Mesothelial cell of epicardium (in vitro differentiated cells): ENCODE measurements at regions not wholly inside any gene's neighbourhood (a gene's known extent, or its start where the extent isn't known, plus 50 kb on each side); places are given as distances from the start of the nearest gene placed in this dataset.
"Not testable (repeated sequence)": the region's sequence is repeated elsewhere in the genome, so short reads cannot be mapped to it uniquely, and the experiment has no call there.

ENCODE experiments used
- DNase-seq, 2 experiments: peaks; one replicate each; pipeline ENCODE4 v3.0.0; 2021; ENCODE audit warnings: low spot score in 2 of 2; ENCODE audit not compliant: unreplicated experiment in 2 of 2
- H3K27ac Mint-ChIP-seq: 2 replicates; pipeline ENCODE4 v1.8.0; 2021; ENCODE audit warnings: mixed read lengths
- H3K27me3 Mint-ChIP-seq: 2 replicates; pipeline ENCODE4 v1.8.0; 2021; ENCODE audit warnings: low read depth, mixed read lengths
- H3K36me3 Mint-ChIP-seq: 2 replicates; pipeline ENCODE4 v1.8.0; 2021; ENCODE audit warnings: mixed read lengths
- H3K4me1 Mint-ChIP-seq: 2 replicates; pipeline ENCODE4 v1.8.0; 2021; ENCODE audit warnings: mixed read lengths
- H3K4me3 Mint-ChIP-seq: 2 replicates; pipeline ENCODE4 v1.8.0; 2021; ENCODE audit warnings: mild to moderate bottlenecking, moderate library complexity, mixed read lengths
- H3K9me3 Mint-ChIP-seq: 2 replicates; pipeline ENCODE4 v1.8.0; 2021; ENCODE audit warnings: mixed read lengths
- TF ChIP-seq, protein P1 (sequence below): fragments of 200-600 bp; sonication (generic); IDR thresholded peaks from one replicate; pipeline ENCODE4 v1.5.0; 2021; ENCODE audit warnings: antibody characterized with exemption; ENCODE audit not compliant: unreplicated experiment

DNA sequence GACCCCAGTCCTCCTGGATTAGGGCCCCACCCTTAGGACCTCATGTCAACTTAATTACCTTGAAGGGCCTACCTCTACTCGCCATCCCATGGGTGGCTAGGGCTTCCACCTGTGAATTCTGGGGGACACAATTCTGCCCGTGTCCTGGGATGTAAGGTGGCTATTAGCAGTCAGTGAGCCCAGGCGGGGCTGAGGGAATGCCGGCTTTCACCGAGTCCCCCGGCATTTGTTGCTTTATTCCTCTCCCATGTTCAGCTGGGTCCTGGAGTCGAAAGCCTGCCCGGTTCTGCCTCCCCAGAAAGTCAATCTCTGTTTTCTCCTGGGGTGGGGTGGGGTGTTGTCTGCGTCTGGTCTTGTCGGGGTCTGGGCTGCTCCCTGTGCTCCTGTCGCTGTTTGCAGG lies 125.6 kb downstream of the GLRX3 start:
- TF ChIP-seq, protein P1, sequence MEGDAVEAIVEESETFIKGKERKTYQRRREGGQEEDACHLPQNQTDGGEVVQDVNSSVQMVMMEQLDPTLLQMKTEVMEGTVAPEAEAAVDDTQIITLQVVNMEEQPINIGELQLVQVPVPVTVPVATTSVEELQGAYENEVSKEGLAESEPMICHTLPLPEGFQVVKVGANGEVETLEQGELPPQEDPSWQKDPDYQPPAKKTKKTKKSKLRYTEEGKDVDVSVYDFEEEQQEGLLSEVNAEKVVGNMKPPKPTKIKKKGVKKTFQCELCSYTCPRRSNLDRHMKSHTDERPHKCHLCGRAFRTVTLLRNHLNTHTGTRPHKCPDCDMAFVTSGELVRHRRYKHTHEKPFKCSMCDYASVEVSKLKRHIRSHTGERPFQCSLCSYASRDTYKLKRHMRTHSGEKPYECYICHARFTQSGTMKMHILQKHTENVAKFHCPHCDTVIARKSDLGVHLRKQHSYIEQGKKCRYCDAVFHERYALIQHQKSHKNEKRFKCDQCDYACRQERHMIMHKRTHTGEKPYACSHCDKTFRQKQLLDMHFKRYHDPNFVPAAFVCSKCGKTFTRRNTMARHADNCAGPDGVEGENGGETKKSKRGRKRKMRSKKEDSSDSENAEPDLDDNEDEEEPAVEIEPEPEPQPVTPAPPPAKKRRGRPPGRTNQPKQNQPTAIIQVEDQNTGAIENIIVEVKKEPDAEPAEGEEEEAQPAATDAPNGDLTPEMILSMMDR, result no peak
- DNase-seq, result no peak
- no peak overlapping the region for H3K27ac Mint-ChIP-seq
- H3K4me1 Mint-ChIP-seq, result no peaks in the 10 kb centered on the region
- no peak overlapping the region for H3K4me3 Mint-ChIP-seq
- H3K36me3 Mint-ChIP-seq, result peaks cover 2% of the 10 kb centered on the region
- no peaks in the 10 kb centered on the region for H3K27me3 Mint-ChIP-seq
- peaks cover 62% of the 10 kb centered on the region for H3K9me3 Mint-ChIP-seq

DNA sequence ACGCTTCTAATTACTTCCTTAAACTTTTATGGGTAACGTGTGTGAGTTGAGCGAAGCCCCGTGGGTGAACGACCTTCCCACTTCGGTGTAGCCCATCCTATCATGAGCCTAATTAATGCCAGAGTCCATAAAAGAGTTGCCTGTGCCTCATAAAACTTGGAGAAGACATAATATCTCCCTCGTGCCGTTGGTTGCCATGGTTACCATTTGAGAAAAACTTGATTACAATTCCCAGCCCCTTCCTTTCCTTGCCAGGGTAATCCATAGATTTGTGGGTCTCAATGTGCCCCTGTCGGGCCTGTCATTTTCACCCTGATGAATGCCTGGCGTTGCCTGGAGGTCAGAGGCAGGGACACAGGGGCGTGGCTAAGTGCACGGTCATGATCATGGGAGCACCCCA lies 127.1 kb downstream of the GLRX3 start:
- TF ChIP-seq, protein P1, result no peak
- H3K27me3 Mint-ChIP-seq, result no peaks in the 10 kb centered on the region
- no peak overlapping the region for H3K4me3 Mint-ChIP-seq
- H3K27ac Mint-ChIP-seq, result no peak overlapping the region
- H3K9me3 Mint-ChIP-seq, result peaks cover 66% of the 10 kb centered on the region
- DNase-seq, result no peak
- H3K4me1 Mint-ChIP-seq, result no peaks in the 10 kb centered on the region
- H3K36me3 Mint-ChIP-seq, result peaks cover 2% of the 10 kb centered on the region

DNA sequence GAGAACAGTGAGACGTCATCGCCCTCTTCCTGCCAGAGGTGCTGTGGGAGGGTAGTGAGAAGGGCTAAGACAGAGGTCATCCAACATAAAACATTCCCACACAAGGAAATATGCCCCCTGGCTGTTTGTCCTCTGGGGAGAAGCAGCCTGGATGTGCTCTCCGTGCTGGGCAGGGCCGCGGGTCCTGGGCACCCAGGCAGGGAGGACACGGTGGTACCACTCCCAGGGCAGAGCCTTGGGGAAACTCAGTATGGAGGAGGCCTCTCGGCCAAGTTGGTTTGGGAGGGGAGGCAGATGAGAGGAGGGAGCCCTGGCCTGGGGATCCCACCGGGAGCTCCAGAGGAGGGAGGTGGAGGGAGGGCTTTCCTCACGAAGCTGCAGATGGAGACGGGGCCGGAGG lies 129.4 kb downstream of the GLRX3 start:
- TF ChIP-seq, protein P1, result no peak
- Mint-ChIP-seq H3K9me3 (peaks cover 69% of the 10 kb centered on the region), H3K27ac (no peak overlapping the region), H3K4me1 (no peaks in the 10 kb centered on the region), H3K27me3 (no peaks in the 10 kb centered on the region), H3K36me3 (peaks cover 2% of the 10 kb centered on the region), H3K4me3 (no peak overlapping the region)
- DNase-seq, result no peak

DNA sequence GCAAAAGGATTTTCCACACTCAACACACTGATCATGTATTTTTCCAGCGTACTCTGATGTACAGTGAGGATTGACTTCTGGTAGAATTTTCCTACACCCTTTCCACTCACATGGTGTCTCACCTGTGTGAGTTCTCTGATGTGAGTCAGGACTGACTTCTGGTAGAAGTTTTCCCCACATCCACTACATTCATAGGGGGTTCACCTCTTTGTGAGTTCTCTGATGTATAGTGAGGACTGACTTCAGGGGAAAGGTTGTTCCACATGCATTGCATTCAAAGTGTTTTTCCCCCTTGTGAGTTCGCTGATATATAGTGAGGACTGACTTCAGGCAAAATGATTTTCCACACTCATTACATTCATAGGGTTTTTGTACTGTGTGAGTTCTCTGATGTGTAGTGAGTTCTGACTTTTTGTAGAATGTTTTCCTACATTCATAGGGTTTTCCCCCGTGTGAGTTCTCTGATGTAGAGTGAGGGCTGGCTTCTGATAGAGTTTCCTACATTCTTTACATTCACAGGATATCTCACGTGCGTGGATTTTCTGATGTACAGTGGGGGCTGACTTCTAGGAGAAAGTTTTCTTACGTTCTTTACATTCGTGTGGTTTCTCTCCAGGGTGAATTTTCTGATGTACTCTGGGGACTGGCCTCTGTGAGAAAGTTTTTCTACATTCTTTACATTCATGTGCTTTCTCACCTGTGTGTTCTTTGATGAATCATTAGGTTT lies 146.5 kb downstream of the GLRX3 start:
- TF ChIP-seq, protein P1, result no peak
- H3K4me3 Mint-ChIP-seq, result no peak overlapping the region
- no peak for DNase-seq
- peaks cover 84% of the 10 kb centered on the region for H3K9me3 Mint-ChIP-seq
- no peak overlapping the region for H3K27ac Mint-ChIP-seq
- H3K36me3 Mint-ChIP-seq, result peaks cover 7% of the 10 kb centered on the region
- no peaks in the 10 kb centered on the region for H3K4me1 Mint-ChIP-seq
- no peaks in the 10 kb centered on the region for H3K27me3 Mint-ChIP-seq

DNA sequence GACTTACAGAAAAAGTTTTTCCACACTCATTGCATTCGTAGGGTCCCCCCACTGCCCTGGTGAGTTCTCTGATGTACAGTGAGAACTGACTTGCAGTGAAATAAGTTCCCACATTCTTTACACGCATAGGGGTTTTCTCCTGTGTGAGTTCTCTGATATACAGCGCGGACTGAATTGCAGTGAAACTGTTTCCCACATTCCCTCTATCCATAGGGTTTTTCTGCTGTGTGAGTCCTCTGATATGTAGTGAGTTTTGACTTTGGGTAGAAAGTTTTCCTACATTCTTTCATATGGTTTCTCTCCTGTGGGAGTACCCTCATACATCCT lies 147.0 kb downstream of the GLRX3 start:
- Mint-ChIP-seq H3K27ac (no peak overlapping the region), H3K4me3 (no peak overlapping the region), H3K9me3 (peaks cover 82% of the 10 kb centered on the region), H3K36me3 (peaks cover 9% of the 10 kb centered on the region), H3K27me3 (no peaks in the 10 kb centered on the region), H3K4me1 (no peaks in the 10 kb centered on the region)
- DNase-seq, result no peak
- TF ChIP-seq, protein P1, result no peak

DNA sequence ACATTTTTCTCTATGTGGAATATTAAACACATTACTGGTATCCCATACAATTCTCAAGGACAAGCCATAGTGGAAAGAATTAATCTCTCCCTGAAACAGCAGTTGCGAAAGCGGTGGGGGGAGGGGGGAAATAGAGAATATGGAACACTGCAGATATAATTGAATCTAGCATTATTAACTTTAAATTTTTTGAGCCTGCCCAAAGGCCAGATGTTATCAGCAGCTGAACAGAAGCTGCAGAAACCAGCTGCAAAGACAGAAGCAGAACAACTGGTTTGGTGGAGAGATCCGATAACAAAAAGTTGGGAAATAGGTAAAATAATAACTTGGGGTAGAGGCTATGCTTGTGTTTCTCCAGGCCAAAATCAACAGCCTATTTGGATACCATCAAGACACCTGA lies 159.6 kb downstream of the GLRX3 start:
- H3K4me3 Mint-ChIP-seq, H3K27me3 Mint-ChIP-seq, DNase-seq, H3K27ac Mint-ChIP-seq, H3K4me1 Mint-ChIP-seq, H3K36me3 Mint-ChIP-seq: not testable (repeated sequence)
- peaks cover 72% of the 10 kb centered on the region for H3K9me3 Mint-ChIP-seq
